ENCODE measurements at regions not wholly inside any gene's neighbourhood (a gene's known extent, or its start where the extent isn't known, plus 50 kb on each side); places are given as distances from the start of the nearest gene placed in this dataset.

- no peak for TF ChIP-seq ARNTL (CRISPR knock-in tag; IDR thresholded peaks at IDR 0.05; ENCODE audit: borderline replicate concordance, low read depth)
Measured at GRCh38 chr2:79359419-79359818, 153.4 kb upstream of the CTNNA2 start (continued).

- ATAC-seq = no peak
- no peak for TF ChIP-seq TCF4 (CRISPR knock-in tag; IDR thresholded peaks at IDR 0.05; ENCODE audit: borderline replicate concordance)
- TF ChIP-seq PATZ1 (CRISPR knock-in tag; IDR thresholded peaks at IDR 0.05; ENCODE audit: borderline replicate concordance) = no peak
- TF ChIP-seq ISL1 (CRISPR knock-in tag; IDR thresholded peaks at IDR 0.05) = no peak
- TF ChIP-seq CSDC2 (CRISPR knock-in tag; IDR thresholded peaks at IDR 0.05) = no peak
- TF ChIP-seq ZFP30 (CRISPR knock-in tag; IDR thresholded peaks at IDR 0.05) = no peak
- TF ChIP-seq TOX (CRISPR knock-in tag; IDR thresholded peaks at IDR 0.05; ENCODE audit: borderline replicate concordance) = no peak
- TF ChIP-seq ESRRG (CRISPR knock-in tag; IDR thresholded peaks at IDR 0.05) = no peak
- TF ChIP-seq ZNF8 (CRISPR knock-in tag; IDR thresholded peaks at IDR 0.05) = no peak
- TF ChIP-seq SNAI2 (CRISPR knock-in tag; IDR thresholded peaks at IDR 0.05) = no peak
- TF ChIP-seq POU6F1 (CRISPR knock-in tag; IDR thresholded peaks at IDR 0.05; ENCODE audit: borderline replicate concordance, low read depth) = no peak
- no peak for TF ChIP-seq ZC3H10 (CRISPR knock-in tag; IDR thresholded peaks at IDR 0.05)
Measured at GRCh38 chr2:79355569-79355968, 157.3 kb upstream of the CTNNA2 start.

- no peak for TF ChIP-seq POU6F1 (CRISPR knock-in tag; IDR thresholded peaks at IDR 0.05; ENCODE audit: borderline replicate concordance, low read depth)
- TF ChIP-seq ESRRG (CRISPR knock-in tag; IDR thresholded peaks at IDR 0.05) = no peak
- TF ChIP-seq GLIS3 (CRISPR knock-in tag; IDR thresholded peaks at IDR 0.05) = no peak
- no peak for TF ChIP-seq RARB (CRISPR knock-in tag; IDR thresholded peaks at IDR 0.05)
- TF ChIP-seq ISL1 (CRISPR knock-in tag; IDR thresholded peaks at IDR 0.05) = no peak
- TF ChIP-seq TCF4 (CRISPR knock-in tag; IDR thresholded peaks at IDR 0.05; ENCODE audit: borderline replicate concordance) = no peak
- TF ChIP-seq PPARA (CRISPR knock-in tag; IDR thresholded peaks at IDR 0.05; ENCODE audit: borderline replicate concordance) = no peak
- TF ChIP-seq ZFP3 (CRISPR knock-in tag; IDR thresholded peaks at IDR 0.05) = no peak
- no peak for TF ChIP-seq ZNF70 (CRISPR knock-in tag; IDR thresholded peaks at IDR 0.05)
- no peak for TF ChIP-seq PATZ1 (CRISPR knock-in tag; IDR thresholded peaks at IDR 0.05; ENCODE audit: borderline replicate concordance)
- no peak for TF ChIP-seq CSRNP3 (CRISPR knock-in tag; IDR thresholded peaks at IDR 0.05)
- no peak for TF ChIP-seq TOX (CRISPR knock-in tag; IDR thresholded peaks at IDR 0.05; ENCODE audit: borderline replicate concordance)
- ATAC-seq = no peak
Measured at GRCh38 chr2:79327460-79327859, 167.9 kb upstream of the REG3A start.

- ATAC-seq = no peak
- TF ChIP-seq OSR1 (CRISPR knock-in tag; IDR thresholded peaks at IDR 0.05) = no peak
- no peak for TF ChIP-seq SNAI2 (CRISPR knock-in tag; IDR thresholded peaks at IDR 0.05)
- no peak for TF ChIP-seq ZNF70 (CRISPR knock-in tag; IDR thresholded peaks at IDR 0.05)
- no peak for TF ChIP-seq ZFP30 (CRISPR knock-in tag; IDR thresholded peaks at IDR 0.05)
Measured at GRCh38 chr2:79320871-79321270, 161.3 kb upstream of the REG3A start.
